Activated CD8-positive, alpha-beta memory T cell treated with anti-CD3 and anti-CD28 coated beads for 24 hours (primary cell): ENCODE measurements at regions not wholly inside any gene's neighbourhood (a gene's known extent, or its start where the extent isn't known, plus 50 kb on each side); places are given as distances from the start of the nearest gene placed in this dataset.
"Not testable (repeated sequence)": the region's sequence is repeated elsewhere in the genome, so short reads cannot be mapped to it uniquely, and the experiment has no call there.

Experiments
- DNase-seq: peaks from one replicate; pipeline ENCODE4 v3.0.0-alpha.2; 2020

DNA sequence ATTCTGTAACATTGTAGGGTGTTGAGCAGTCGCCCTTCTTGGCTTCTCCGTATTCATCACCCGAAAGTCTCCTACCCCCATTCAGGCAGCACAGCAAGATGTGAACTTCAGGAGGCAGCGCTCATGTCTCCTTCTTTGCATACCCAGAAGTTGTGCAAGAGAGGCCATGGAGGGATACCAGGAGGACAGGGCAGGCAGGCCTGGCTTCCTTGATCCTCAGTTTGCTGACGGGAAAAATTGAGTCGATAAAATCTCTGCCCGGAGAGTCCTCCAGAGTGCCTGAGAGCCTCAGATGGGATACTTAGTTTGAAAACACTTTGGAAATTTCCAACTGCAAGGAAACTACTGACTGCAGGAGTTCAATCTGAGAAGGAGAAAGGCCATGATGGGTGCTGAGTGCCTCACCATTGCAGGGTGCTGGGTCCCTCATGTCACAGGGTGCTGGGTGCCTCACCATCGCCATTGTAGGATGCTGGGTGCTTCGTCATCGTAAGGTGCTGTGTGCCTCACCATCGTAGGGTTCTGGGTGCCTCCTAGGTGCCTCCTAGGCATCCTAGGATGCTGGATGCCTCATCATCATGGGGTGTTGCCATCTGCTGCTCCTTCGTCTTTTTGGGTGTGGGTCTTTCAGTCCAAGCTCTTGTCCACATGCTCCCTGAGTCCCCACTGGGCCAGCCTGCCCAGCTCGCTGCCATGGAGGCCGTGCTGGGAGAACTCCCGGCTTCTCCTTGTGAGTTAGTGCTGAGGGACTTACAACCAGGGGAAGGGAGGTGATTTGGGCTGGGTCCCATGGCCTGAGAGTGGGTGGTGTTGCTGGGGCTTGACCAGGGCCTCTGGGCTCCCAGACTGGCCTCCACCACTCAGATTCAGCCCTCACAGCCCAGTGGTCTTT lies 162.4 kb downstream of the DDX1 start:
- peak; percentile 37 for DNase-seq

DNA sequence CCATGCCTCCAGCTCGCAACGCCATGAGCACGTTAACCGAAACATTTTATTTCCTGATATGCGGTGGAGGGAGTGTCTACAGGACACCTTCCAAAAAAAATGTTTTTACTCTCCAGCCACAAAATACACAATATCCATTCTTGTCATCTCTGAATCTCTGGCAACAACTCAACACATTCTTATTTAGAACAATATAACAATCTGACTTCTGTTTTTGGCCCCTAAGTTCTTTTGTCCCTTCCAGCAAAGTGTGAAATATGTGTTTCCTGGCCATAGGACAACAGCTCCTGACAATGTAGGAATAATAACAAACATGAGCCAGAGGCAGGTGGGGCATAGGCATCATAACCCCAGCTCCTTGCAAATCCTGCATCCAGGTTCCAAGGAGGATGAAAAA lies 163.0 kb downstream of the DDX1 start:
- DNase-seq, result no peak

DNA sequence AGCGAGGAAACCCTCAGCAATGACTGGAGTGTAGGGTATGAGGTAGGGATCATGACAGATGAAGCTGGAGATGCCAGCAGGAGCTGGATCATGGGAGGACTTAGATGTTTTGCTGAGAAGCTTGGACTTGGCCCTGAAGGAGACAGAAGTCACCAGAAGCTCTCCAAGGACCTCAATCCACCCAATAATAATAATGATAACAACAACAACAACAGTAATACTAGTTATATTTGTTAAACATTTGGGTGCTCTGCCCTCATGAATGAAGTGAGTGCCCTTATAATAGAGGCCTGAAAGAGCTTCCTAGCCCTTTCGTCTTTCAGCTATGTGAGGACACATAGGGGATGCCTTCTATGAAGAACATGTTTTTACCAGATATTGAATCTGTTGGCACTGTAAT lies 163.9 kb downstream of the DDX1 start:
- DNase-seq, result no peak

DNA sequence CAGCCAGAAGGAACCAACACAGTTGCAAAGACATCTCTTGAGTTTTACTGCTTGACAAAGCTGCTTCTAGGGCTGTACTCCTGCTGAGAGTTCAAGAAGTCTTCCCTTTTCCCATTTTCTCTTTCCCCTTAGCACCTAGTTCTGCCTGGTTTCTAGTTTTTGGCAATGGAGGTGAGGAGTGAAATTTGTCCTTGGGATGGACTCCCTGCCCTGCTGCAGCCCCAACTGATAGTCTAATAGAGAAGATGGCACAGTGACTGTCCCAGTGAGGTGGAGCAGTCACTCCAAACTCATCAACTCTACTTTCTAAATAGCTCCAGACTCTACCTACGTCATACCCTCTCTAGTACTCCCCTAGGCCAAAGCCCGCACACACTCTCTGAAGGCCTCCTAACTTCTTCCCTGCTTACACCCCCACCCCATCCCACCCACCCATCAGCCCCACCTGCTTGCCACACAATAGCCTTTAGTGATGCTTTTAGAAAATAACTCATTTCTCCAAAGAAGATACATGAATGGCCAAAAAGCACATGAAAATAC lies 164.4 kb downstream of the DDX1 start:
- peak; percentile 11 for DNase-seq

DNA sequence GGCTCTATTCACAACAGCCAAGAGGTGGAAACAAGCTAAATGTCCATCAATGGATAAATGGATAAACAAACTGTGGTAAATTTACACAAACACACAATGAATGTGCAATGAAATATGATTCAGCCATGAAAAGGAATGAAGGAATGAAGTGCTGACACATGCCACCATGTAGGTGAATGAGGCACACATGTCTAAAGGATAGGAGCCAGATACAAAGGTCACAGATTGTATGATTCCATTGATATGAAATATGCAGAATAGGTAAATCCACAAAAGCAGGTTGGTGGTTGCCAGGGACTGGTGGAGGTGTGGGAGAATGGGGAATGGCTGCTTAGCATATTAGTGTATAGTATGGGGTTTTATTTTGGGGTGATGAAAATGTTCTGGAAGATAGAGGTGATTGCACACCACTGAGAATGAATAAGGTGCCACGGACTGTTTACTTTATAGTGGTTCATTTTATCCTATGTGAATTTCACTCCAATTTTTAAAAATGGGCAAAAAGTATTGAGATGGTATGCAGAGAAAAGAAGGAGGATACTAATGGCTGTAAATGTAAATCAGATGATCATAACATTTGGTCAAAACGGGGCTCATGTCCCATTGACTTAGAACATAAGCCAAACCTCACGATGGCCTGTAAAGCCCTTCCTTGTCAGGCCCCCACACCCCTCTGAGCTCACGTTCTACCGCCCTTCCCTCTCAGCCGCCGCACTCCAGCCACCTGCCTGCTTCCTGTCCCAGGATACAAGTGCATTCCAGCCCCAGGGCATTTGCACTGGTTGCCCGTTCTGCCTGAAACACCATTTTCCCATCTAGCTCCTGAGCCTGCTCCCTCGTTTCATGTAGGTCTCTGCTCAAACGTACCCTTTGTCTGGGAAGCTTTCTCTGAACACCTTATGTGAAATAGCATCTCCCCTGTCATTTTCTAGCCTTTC lies 165.5 kb downstream of the DDX1 start:
- no peak for DNase-seq

DNA sequence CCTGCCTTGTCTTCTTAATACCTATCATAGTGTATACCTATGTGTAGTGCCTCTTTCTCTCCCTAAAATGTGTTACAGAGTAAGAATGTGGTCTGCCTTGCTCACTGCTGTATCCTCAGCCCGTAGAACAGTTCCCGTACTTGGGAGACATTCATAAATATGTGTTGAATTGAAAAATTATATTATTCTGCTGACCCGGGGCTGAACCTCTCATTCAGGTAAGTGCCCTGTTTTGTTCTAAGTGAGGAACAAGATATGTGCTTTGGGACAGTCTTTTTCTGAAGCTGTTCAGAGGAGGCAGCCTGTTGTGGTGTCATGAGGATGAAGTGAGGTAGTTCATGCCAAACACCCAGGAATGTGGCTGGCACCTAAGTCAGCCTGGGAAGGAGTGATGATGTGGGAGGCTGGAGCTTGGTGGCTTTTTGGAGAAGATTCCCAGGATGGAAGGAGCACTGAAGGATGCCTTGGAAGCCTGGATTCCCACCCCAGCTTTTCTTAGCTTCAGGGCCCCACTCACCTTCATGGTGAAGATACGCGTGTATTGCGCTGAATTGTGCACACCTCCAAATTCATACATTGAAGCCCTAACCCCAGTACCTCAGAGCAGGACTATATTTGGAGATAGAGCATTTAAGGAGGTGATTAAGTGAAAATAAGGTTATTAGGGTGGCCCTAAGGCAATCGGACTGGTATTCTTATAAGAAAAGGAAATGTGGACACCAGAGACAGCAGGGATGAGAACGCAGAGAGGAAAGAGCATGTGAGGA lies 166.3 kb downstream of the DDX1 start:
- DNase-seq, result no peak

DNA sequence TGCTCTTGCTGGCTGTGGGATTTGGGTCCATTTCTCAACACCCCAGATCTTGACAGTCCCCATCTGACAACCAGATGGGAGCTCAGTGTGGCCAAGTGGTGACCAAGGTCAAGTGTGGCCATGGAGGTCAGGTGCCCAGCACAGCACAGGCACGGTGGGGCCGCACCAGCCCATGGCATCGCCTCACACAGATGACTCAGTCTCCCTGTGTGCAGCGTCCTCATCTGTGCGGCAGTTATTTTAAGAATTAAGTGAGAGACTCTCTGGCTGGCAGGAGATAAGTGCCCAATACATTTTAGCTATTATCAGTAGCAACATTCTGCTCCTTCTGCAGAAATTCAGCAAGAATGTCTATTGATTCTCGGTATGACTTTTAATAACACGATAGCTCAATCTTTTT lies 167.2 kb downstream of the DDX1 start:
- DNase-seq, result peak; percentile 7

DNA sequence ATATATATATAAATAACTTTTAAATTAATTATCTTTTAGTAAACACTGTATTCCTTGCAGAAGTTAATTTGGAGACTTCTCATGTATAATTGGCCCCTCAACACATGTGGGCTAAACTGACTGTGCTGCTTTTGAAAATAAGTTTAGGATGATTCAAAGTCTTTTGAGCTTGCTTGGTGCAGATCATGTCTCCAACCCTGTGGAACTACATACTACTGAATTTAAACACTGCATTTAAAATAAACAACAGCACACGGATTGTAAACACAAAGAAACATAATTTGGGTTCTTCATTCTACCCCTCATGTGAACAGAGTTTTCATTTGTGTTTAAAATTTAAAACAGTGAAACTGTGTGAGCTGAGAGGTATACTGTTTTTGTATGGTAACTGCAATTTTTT lies 167.7 kb downstream of the DDX1 start:
- no peak for DNase-seq

DNA sequence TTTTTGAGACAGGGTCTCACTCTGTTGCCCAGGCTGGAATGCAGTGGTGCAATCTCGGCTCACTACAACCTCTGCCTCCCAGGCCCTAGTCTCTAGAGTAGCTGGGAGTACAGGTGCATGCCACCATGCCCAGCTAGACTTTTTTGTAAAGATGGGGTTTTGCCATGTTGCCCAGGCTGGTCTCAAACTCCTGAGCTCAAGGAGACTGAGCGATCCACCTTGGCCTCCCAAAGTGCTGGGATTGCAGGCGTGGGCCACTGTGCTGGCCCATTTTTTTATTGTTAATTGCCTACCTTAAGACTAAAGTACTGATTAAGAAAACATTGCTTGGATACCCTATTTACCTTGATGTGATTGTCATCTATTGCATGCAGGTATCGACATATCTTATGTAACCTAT lies 168.1 kb downstream of the DDX1 start:
- not testable (repeated sequence) for DNase-seq

DNA sequence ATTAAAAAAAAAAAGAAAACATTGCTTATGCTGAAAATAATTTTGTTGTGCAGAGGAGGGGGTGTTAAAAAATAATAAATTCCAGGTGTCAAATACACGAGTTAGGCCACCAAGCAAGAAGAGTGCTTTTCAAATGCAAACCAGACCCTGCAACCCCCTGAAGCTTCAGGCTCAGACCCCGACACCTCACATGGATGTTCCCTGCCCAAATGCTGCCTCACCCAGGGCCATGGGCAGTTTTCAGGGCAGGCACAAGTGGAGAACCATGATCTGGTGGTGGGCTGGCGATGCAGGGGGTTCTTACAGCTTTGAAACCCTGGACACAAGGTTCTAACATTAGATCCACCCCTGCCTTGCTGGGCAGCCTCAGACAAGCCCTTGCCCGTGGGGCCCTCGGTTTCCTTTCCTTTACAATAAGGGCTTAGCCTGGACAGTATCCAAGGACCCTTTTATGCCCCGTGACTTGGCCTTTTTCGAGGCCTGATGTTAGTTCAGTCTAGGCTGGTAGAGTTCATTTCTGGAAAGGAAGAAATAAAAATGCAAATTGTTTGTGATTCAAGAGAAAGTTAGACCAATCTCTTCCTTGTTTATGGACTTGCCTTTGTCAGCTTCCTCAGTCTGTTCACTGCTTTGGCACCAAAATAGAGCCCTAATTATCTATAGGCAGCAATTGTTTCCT lies 168.7 kb downstream of the DDX1 start:
- DNase-seq, result peak; percentile 9

DNA sequence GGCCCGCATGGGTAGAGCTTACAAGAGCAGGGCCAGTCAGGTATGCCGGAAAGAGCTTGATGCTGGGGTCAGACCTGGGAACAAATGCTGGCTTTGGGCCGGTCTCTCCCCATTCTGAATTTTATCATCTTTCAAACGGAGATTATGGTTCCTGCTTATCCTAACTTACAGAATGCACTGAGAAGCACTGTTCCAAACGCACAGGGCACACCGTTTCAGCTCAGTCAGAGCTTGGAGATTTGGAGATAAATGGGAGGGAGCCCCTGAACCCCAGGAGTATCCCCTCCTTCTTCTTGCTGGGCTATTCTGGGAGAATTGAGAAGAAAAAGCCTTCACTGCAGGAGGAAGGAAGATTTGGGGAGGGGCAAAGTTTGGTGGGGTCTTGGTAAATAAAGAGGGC lies 169.4 kb downstream of the DDX1 start:
- peak; percentile 4 for DNase-seq

DNA sequence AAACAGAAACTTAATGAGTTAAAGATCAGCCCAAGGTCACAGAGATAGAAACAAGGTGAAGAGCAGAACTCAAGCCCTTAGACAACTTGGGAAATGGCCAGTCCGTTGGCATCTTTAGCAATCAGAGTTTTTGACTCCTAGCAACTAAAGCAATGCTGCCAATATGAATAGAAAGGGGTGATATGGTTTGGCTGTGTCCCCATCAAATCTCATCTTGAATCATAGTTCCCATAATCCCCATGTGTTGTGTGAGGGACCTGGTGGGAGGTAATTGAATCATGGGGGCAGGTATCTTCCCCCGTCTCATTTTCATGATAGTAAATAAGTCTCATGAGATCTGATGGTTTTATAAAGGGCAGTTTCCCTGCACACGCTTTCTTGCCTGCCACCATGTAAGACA lies 170.2 kb downstream of the DDX1 start:
- no peak for DNase-seq

DNA sequence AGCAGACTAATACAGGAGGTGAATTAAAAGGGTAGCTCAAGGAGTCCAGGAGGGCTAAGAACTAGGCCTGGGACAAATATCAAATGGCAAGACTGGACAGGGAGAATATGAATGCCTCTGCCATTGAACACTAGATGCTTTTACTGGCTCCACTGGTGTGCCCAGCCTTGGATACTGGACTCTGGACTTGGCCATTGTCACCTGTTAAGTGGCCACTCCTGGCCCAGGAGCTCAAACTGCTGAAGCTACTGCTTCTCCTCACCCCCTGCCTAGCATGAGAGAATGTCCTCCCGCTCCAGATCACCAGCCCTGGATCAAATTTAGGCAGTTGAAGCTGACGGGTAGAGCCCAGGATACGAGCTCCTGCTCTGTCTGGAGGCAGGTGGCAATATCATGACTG lies 170.8 kb downstream of the DDX1 start:
- peak; percentile 15 for DNase-seq

DNA sequence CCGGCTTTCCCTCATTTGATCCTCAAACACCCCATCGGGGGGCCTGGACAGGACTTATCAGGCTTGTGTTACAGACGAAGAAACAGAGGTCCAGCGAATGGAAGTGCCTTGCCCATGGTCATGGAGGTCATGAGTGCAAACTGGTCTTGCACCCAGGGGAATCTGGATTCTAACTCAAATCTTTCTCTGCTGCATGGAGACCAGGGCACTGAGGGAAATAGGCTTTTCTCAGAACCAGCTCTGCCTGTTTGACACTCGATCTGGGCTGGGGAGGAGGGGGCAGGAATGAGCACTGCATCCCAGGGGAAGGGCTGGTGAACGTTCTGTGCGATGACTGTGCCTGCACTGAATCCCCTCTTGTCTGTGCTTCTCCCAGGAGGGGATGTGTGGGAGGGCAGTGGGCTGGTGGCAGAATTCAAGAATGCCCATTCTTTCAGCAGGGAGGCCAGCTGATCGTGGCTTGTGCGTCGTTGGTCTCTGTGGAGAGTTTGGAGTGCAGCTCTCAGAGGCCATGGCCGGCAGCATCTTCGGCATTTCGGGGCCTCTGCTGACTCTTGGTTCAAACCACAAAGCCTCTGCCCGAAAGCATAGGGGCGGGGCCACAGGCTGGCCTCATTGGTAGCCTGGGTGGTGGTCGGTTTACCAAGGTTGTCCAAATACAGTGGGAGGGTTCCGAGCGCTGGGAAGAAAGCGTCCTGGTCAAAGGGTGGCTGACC lies 171.6 kb downstream of the DDX1 start:
- DNase-seq, result no peak

DNA sequence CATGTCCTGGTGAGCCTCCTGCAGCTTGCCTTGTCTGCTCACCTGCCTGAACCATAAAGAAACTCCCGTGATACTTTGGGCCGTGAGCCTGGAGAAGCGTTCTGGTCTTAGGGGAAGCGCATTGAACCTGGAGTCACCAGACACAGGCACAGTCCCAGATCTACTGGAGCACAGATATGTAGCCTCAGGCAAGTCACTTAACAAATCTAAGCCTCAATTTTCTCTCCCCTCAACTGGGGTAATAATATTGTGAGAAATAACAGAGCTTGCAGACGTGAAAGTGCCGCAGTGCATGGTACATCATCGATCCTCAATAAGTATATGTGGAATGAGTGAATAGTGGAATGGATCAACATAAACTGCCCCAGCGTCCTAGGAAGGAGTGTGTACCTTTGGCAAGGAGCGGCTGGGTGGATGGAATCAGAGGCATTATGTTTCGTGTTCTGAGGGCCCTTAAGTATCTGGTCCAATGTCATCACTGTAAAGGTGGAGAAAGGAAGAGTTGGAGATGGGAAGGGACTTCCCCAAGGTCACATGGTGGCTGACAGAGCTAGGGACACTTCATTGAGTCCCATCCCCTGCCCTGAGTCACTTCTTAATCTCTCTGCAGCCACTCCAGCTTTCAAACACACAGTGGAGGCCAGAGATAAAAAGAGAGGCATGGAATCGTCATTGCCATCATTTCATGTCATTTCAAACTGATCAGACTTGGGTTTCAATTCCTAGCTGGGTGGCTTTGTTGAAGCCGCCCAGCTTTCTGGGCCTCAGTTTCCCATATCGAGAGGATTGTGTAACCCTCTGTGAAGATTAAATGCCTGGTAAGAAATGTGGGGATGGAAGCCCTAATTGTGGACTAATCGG lies 172.4 kb downstream of the DDX1 start:
- DNase-seq, result no peak

DNA sequence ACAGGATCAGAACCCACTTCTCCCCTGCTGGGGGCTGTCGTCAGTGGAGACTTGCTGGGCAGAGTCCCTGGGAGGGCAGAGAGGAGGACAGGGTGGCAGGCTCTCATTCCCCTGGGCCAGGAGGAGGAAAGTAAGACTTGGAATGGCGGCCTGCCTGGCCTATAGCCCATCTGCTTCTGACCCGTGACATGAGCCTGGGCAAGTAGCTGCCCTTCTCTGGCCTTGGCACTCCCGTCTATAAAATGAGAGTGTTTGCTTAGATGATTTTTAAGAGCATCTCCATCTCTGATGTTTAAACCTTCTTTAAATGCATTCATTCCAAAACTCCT lies 173.0 kb downstream of the DDX1 start:
- DNase-seq, result no peak

DNA sequence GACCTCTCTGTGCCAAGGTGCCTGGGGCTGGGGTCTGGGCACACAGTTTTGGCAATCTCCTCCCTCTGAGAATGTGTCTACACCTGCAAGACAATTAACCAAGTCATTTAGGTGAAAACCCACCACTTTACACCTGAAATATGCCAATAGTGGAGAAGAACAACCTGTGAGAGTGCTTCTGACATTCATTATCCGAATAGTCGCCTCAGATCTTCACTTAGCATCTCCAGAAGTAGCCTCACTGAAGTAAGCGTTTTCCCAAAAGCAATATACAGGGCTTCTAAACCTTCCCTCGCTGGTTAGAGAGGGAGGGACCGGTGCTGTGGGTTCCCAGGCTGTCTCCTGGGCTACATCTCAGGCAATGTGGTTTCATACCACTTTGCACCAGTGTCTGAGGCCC lies 173.5 kb downstream of the DDX1 start:
- no peak for DNase-seq

DNA sequence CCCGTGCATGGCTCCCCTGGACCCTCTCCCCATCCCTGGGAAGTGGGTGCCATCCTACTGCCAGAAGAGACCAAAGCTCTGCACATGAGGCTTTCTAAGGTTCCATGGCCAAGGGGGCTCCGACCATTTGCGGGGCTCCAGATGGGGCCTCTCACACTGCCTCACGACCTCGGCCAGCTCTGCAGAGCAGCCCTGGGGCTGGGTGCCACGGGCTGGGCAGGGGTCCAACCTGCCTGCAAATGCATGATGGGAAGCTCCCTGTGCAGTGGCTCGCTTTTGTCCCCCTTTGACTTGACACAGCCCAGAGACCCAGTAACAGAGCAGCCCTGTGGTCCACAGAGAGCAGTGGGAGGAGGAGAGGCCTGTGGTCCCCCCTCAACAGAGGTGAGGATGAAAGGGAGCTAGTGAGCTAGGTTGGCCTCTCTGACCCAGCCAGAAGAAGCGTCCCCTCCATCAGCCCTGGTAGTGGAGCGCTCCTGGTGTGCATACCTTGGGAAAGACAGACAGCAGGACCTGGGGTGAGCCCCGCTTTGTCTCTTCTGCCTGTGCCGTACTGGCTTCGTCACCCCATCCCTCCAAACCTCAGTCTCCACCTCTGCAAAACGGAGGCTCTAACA lies 174.1 kb downstream of the DDX1 start:
- DNase-seq, result no peak

DNA sequence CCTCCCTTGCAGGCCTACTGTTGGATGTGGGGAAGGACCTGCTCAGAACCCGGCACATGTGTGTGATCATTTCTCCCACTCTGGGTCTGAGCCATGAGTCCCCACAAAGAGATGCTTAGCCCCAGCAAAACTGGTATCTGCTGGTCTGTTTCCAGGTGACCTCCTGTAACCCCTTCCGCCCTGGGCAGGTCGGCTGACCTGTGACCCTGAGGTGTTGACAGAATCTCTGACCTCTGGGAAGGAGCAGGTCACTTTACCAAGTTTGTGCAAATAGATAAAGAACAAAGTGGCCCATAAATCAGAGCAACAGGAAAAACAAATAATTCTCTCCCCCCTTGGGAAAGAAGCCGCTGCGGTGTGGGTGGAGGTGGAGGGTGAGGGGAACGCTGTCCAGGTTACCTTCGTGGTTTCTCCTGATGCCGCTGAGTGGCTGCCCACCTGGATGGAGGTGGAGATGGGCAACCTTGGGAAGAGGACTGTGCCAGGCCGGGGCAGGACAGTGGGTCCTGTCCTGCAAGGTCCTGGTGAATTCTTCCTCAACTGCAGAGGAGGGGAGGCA lies 174.0 kb upstream of the MYCN start:
- DNase-seq, result no peak
